GM23248 (cell line): ENCODE measurements at regions not wholly inside any gene's neighbourhood (a gene's known extent, or its start where the extent isn't known, plus 50 kb on each side); places are given as distances from the start of the nearest gene placed in this dataset.

Experiments
- DNase-seq: peaks from one replicate; pipeline ENCODE4 v3.0.0-alpha.2; 2015
- H2AFZ ChIP-seq: fragments of 200-600 bp; sonication (generic); 2 replicates; pipeline ENCODE4 v1.6.1; 2016; ENCODE audit warnings: antibody characterized with exemption
- H3F3A ChIP-seq: fragments of 200-600 bp; sonication (generic); 2 replicates; pipeline ENCODE4 v1.6.1; 2016; ENCODE audit warnings: mild to moderate bottlenecking, antibody characterized with exemption, mixed run types; ENCODE audit not compliant: insufficient read depth
- H3K27ac ChIP-seq: fragments of 200-600 bp; sonication (generic); 2 replicates; pipeline ENCODE4 v1.5.1; 2016; ENCODE audit warnings: mild to moderate bottlenecking
- H3K27me3 ChIP-seq: fragments of 200-600 bp; sonication (generic); replicated peaks from 2 replicates; pipeline ENCODE4 v1.6.1; 2016; ENCODE audit warnings: mild to moderate bottlenecking; ENCODE audit not compliant: insufficient read depth
- H3K36me3 ChIP-seq: fragments of 200-600 bp; sonication (generic); 2 replicates; pipeline ENCODE4 v1.6.1; 2016; ENCODE audit warnings: low read depth, mild to moderate bottlenecking
- H3K4me1 ChIP-seq: fragments of 200-600 bp; sonication (generic); 2 replicates; pipeline ENCODE4 v1.6.1; 2016; ENCODE audit warnings: mild to moderate bottlenecking; ENCODE audit not compliant: insufficient read depth
- H3K4me2 ChIP-seq: fragments of 200-600 bp; sonication (generic); one replicate; pipeline ENCODE4 v1.6.1; 2016; ENCODE audit warnings: mild to moderate bottlenecking; ENCODE audit not compliant: unreplicated experiment
- H3K4me3 ChIP-seq: fragments of 200-600 bp; sonication (generic); 2 replicates; pipeline ENCODE4 v1.5.1; 2016; ENCODE audit warnings: mild to moderate bottlenecking
- H3K79me2 ChIP-seq: fragments of 200-600 bp; sonication (generic); 2 replicates; pipeline ENCODE4 v1.6.1; 2016; ENCODE audit warnings: mild to moderate bottlenecking; ENCODE audit not compliant: insufficient read depth
- H3K9ac ChIP-seq: fragments of 200-600 bp; sonication (generic); 2 replicates; pipeline ENCODE4 v1.6.1; 2016; ENCODE audit warnings: mild to moderate bottlenecking
- H3K9me2 ChIP-seq: fragments of 200-600 bp; sonication (generic); 2 replicates; pipeline ENCODE4 v1.6.1; 2016; ENCODE audit warnings: mixed run types, mild to moderate bottlenecking, moderate library complexity; ENCODE audit not compliant: insufficient read depth
- H3K9me3 ChIP-seq: fragments of 200-600 bp; sonication (generic); one replicate; pipeline ENCODE4 v1.6.1; 2017; ENCODE audit warnings: low read depth
- H4K20me1 ChIP-seq: fragments of 200-600 bp; sonication (generic); 2 replicates; pipeline ENCODE4 v1.6.0; 2016; ENCODE audit not compliant: insufficient read depth
- EZH2 ChIP-seq: fragments of 200-600 bp; sonication (generic); IDR thresholded peaks from 2 replicates; pipeline ENCODE4 v1.6.1; 2018; ENCODE audit warnings: antibody characterized with exemption, mild to moderate bottlenecking; ENCODE audit not compliant: insufficient read depth, poor library complexity, severe bottlenecking
- EZH2phosphoT487 ChIP-seq: fragments of 200-600 bp; sonication (generic); IDR thresholded peaks from 2 replicates; pipeline ENCODE4 v1.6.1; 2018; ENCODE audit warnings: antibody characterized with exemption, moderate library complexity, mild to moderate bottlenecking, low read depth; ENCODE audit not compliant: insufficient read depth
- WGBS, 2 experiments: methylation state at CpG; one replicate each; pipeline ENCODE4 v1.1.6; 2015 to 2017; ENCODE audit warnings: low lambda C conversion rate in 2 of 2, low coverage in 1 of 2; ENCODE audit errors: missing lambda C conversion rate in 2 of 2; 5-methylcytosine and 5-hydroxymethylcytosine counted together
- in situ Hi-C: fragments of 300-500 bp; cut with MboI; formaldehyde crosslinking; loops from 2 replicates; pipeline ENCODE4 v1.15.0; 2020

DNA sequence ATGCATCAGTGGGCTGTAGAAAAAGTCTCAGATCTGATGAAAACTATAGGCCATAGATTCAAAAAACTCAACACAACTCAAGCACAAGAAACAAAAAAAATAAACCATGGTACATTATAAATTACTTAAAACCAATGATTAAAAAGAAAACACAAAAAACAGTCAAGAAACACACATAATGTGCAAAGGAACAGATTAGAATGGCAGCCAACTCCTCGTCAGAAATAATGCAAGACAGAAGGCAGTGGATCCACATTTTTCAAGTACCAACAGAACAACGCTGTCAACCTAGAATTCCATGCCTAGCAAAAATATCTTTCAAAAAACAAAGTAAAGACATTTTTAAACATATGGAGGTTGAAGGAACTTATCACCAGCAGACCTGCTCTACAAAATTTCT, 69.7 kb downstream of the PSMB1 start:
- no peak for DNase-seq
- no peak overlapping the region for H3K4me2 ChIP-seq
- no peaks in the 10 kb centered on the region for H3K9me2 ChIP-seq
- WGBS, 2 experiments, result 42 to 44% methylated on average over 2 of the region's 2 CpGs
- H3K9me3 ChIP-seq, result no peaks in the 10 kb centered on the region
- no peak overlapping the region for H2AFZ ChIP-seq
- in situ Hi-C loops, result no loop called here
- no peaks in the 10 kb centered on the region for H3K36me3 ChIP-seq
- H3K9ac ChIP-seq, result no peak overlapping the region
- H3K27ac ChIP-seq, result no peak overlapping the region
- no peaks in the 10 kb centered on the region for H3K79me2 ChIP-seq
- TF ChIP-seq EZH2 (no peak), EZH2phosphoT487 (no peak)
- no peaks in the 10 kb centered on the region for H3K4me1 ChIP-seq
- H3F3A ChIP-seq, result no peaks in the 10 kb centered on the region
- H3K4me3 ChIP-seq, result no peak overlapping the region
- peaks cover 15% of the 10 kb centered on the region for H3K27me3 ChIP-seq
- no peaks in the 10 kb centered on the region for H4K20me1 ChIP-seq

GRCh38 chr6:170480050-170480692, 72.9 kb downstream of the PSMB1 start:
- WGBS, 2 experiments, result 16 to 23% methylated on average over 6 of the region's 6 CpGs
- peak; percentile 32 for DNase-seq
- Histone ChIP-seq H3K4me3 (no peak overlapping the region), H3K4me1 (no peaks in the 10 kb centered on the region), H3K4me2 (no peak overlapping the region), H3K36me3 (no peaks in the 10 kb centered on the region), H3K27ac (no peak overlapping the region), H3K79me2 (no peaks in the 10 kb centered on the region), H3K9me2 (no peaks in the 10 kb centered on the region), H4K20me1 (no peaks in the 10 kb centered on the region), H3F3A (no peaks in the 10 kb centered on the region), H3K9ac (no peak overlapping the region), H2AFZ (no peak overlapping the region), H3K27me3 (peaks cover 12% of the 10 kb centered on the region), H3K9me3 (no peaks in the 10 kb centered on the region)
- in situ Hi-C loops, result no loop called here
- TF ChIP-seq EZH2 (no peak), EZH2phosphoT487 (no peak)

DNA sequence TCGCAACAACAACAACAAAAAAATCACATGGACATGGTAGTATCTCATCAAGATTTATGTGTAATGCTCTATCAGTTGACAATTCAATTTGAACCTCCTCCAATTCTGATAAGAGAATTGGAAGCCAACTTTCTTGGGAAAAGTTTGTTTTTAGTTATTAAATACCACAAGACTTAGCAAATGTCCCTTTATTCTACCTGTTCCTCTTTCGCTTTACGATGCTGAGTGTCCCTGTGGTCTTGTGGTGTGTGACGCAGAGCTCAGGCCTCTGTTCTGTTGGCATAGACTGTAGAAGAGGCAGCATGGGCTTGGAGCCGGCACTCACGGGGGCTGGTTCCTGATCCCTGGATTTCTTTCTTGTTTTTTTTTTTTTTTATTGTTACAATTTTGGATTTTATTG, 76.7 kb downstream of the PSMB1 start:
- in situ Hi-C loops, result no loop called here
- H3K36me3 ChIP-seq, result no peaks in the 10 kb centered on the region
- WGBS, 2 experiments, result 60 to 64% methylated on average over 6 of the region's 6 CpGs

GRCh38 chr6:170475118-170475517, 78.0 kb downstream of the PSMB1 start:
- no peak for TF ChIP-seq EZH2
- no peak for TF ChIP-seq EZH2phosphoT487
- WGBS, 2 experiments, result 40 to 46% methylated on average over 3 of the region's 3 CpGs
- Histone ChIP-seq H3K4me2 (no peak overlapping the region), H3F3A (no peaks in the 10 kb centered on the region), H3K79me2 (no peaks in the 10 kb centered on the region), H3K9me3 (no peaks in the 10 kb centered on the region), H2AFZ (no peak overlapping the region), H3K27ac (no peak overlapping the region), H3K4me3 (no peak overlapping the region), H4K20me1 (no peaks in the 10 kb centered on the region), H3K9ac (no peak overlapping the region), H3K36me3 (no peaks in the 10 kb centered on the region), H3K4me1 (no peaks in the 10 kb centered on the region), H3K9me2 (no peaks in the 10 kb centered on the region), H3K27me3 (0 out of 2 replicates have a peak, but pooled peaks cover 20% of the 10 kb centered on the region)
- in situ Hi-C loops, result no loop called here
- no peak for DNase-seq

More for the DNA sequence above, 76.7 kb downstream of the PSMB1 start:
- H3K27ac ChIP-seq, result no peak overlapping the region
- 0 out of 2 replicates have a peak, but pooled peaks cover 10% of the 10 kb centered on the region for H3K27me3 ChIP-seq
- TF ChIP-seq EZH2, result no peak
- no peak for TF ChIP-seq EZH2phosphoT487
- no peaks in the 10 kb centered on the region for H3K79me2 ChIP-seq
- no peaks in the 10 kb centered on the region for H3K9me2 ChIP-seq
- H2AFZ ChIP-seq, result no peak overlapping the region
- no peaks in the 10 kb centered on the region for H3K4me1 ChIP-seq
- H3K9me3 ChIP-seq, result no peaks in the 10 kb centered on the region
- no peak overlapping the region for H3K9ac ChIP-seq
- H3F3A ChIP-seq, result no peaks in the 10 kb centered on the region
- no peak overlapping the region for H3K4me3 ChIP-seq
- H4K20me1 ChIP-seq, result no peaks in the 10 kb centered on the region
- no peak for DNase-seq
- H3K4me2 ChIP-seq, result no peak overlapping the region
